BLaER1 (cell line): ENCODE measurements at regions not wholly inside any gene's neighbourhood (a gene's known extent, or its start where the extent isn't known, plus 50 kb on each side); places are given as distances from the start of the nearest gene placed in this dataset.

Experiments used
- H3K27ac ChIP-seq: shearing (Covaris generic); formaldehyde crosslinking; 2 replicates; pipeline ENCODE4 v1.8.1; 2022
- H3K27me3 ChIP-seq: shearing (Covaris generic); formaldehyde crosslinking; 2 replicates; pipeline ENCODE4 v1.8.1; 2022
- H3K36me3 ChIP-seq: shearing (Covaris generic); formaldehyde crosslinking; 2 replicates; pipeline ENCODE4 v1.8.1; 2022
- H3K4me1 ChIP-seq: shearing (Covaris generic); formaldehyde crosslinking; 2 replicates; pipeline ENCODE4 v1.8.1; 2022
- H3K4me2 ChIP-seq: shearing (Covaris generic); formaldehyde crosslinking; 2 replicates; pipeline ENCODE4 v1.8.1; 2022
- H3K4me3 ChIP-seq: shearing (Covaris generic); formaldehyde crosslinking; 2 replicates; pipeline ENCODE4 v1.8.1; 2022
- H3K9ac ChIP-seq: shearing (Covaris generic); formaldehyde crosslinking; 2 replicates; pipeline ENCODE4 v1.8.1; 2022
- H3K9me3 ChIP-seq: shearing (Covaris generic); formaldehyde crosslinking; 2 replicates; pipeline ENCODE4 v1.8.1; 2022
- H4K20me1 ChIP-seq: shearing (Covaris generic); formaldehyde crosslinking; 2 replicates; pipeline ENCODE4 v1.8.1; 2022
- Cebpa-rat ChIP-seq: shearing (Covaris generic); IDR thresholded peaks from 2 replicates; pipeline ENCODE4 v1.8.1; 2022

- Histone ChIP-seq H4K20me1 (no peaks in the 10 kb centered on the region), H3K9ac (no peak overlapping the region), H3K36me3 (no peaks in the 10 kb centered on the region), H3K27ac (no peak overlapping the region), H3K4me1 (no peaks in the 10 kb centered on the region), H3K27me3 (no peaks in the 10 kb centered on the region), H3K4me2 (no peak overlapping the region), H3K9me3 (no peaks in the 10 kb centered on the region), H3K4me3 (no peak overlapping the region)
- TF ChIP-seq Cebpa-rat: no peak
Measured at GRCh38 chr18:34083910-34084535, 140.7 kb downstream of the NOL4 start.

GRCh38 chr18:34077599-34077998 lies 147.1 kb downstream of the NOL4 start:
- Histone ChIP-seq H4K20me1 (no peaks in the 10 kb centered on the region), H3K4me3 (no peak overlapping the region), H3K27me3 (no peaks in the 10 kb centered on the region), H3K4me1 (no peaks in the 10 kb centered on the region), H3K27ac (no peak overlapping the region), H3K4me2 (no peak overlapping the region), H3K9me3 (no peaks in the 10 kb centered on the region), H3K36me3 (no peaks in the 10 kb centered on the region), H3K9ac (no peak overlapping the region)
- TF ChIP-seq Cebpa-rat: no peak

- Histone ChIP-seq H3K4me3 (no peak overlapping the region), H3K9me3 (no peaks in the 10 kb centered on the region), H4K20me1 (no peaks in the 10 kb centered on the region), H3K36me3 (no peaks in the 10 kb centered on the region), H3K27me3 (no peaks in the 10 kb centered on the region), H3K9ac (no peak overlapping the region), H3K4me2 (no peak overlapping the region), H3K27ac (no peak overlapping the region), H3K4me1 (no peaks in the 10 kb centered on the region)
- TF ChIP-seq Cebpa-rat: no peak
Measured at GRCh38 chr18:34075963-34076860, 148.5 kb downstream of the NOL4 start.

GRCh38 chr18:34061226-34061625 lies 163.5 kb downstream of the NOL4 start:
- no peak for TF ChIP-seq Cebpa-rat
- no peaks in the 10 kb centered on the region for H3K27me3 ChIP-seq
- H3K4me3 ChIP-seq: no peak overlapping the region
- H4K20me1 ChIP-seq: no peaks in the 10 kb centered on the region
- no peak overlapping the region for H3K4me2 ChIP-seq
- H3K4me1 ChIP-seq: no peaks in the 10 kb centered on the region
- no peaks in the 10 kb centered on the region for H3K36me3 ChIP-seq
- H3K27ac ChIP-seq: no peak overlapping the region
- H3K9ac ChIP-seq: no peak overlapping the region
- peaks cover 6% of the 10 kb centered on the region for H3K9me3 ChIP-seq

- Histone ChIP-seq H3K4me1 (no peaks in the 10 kb centered on the region), H3K27me3 (no peaks in the 10 kb centered on the region), H3K4me3 (no peak overlapping the region), H4K20me1 (no peaks in the 10 kb centered on the region), H3K9me3 (peaks cover 15% of the 10 kb centered on the region), H3K9ac (no peak overlapping the region), H3K36me3 (no peaks in the 10 kb centered on the region), H3K27ac (no peak overlapping the region), H3K4me2 (no peak overlapping the region)
- TF ChIP-seq Cebpa-rat: no peak
Measured at GRCh38 chr18:34055227-34055626, 169.5 kb downstream of the NOL4 start.

- H3K9me3 ChIP-seq: peaks cover 4% of the 10 kb centered on the region
- no peak overlapping the region for H3K4me2 ChIP-seq
- no peaks in the 10 kb centered on the region for H3K36me3 ChIP-seq
- no peak overlapping the region for H3K27ac ChIP-seq
- no peak for TF ChIP-seq Cebpa-rat
- no peak overlapping the region for H3K4me3 ChIP-seq
- no peaks in the 10 kb centered on the region for H4K20me1 ChIP-seq
- H3K4me1 ChIP-seq: no peaks in the 10 kb centered on the region
- H3K27me3 ChIP-seq: no peaks in the 10 kb centered on the region
- no peak overlapping the region for H3K9ac ChIP-seq
Measured at GRCh38 chr18:34050661-34051060, 174.1 kb downstream of the NOL4 start.

GRCh38 chr18:34049511-34049910 lies 175.2 kb downstream of the NOL4 start:
- no peak for TF ChIP-seq Cebpa-rat
- no peak overlapping the region for H3K4me3 ChIP-seq

GRCh38 chr18:34048423-34048822 lies 176.3 kb downstream of the NOL4 start:
- no peak overlapping the region for H3K27ac ChIP-seq

More at GRCh38 chr18:34049511-34049910, 175.2 kb downstream of the NOL4 start:
- H3K4me1 ChIP-seq: no peaks in the 10 kb centered on the region
- no peak overlapping the region for H3K4me2 ChIP-seq
- H3K9ac ChIP-seq: no peak overlapping the region
- H3K36me3 ChIP-seq: no peaks in the 10 kb centered on the region
- H3K9me3 ChIP-seq: no peaks in the 10 kb centered on the region
- no peaks in the 10 kb centered on the region for H3K27me3 ChIP-seq
- no peak overlapping the region for H3K27ac ChIP-seq
- no peaks in the 10 kb centered on the region for H4K20me1 ChIP-seq

GRCh38 chr18:34042423-34043146 lies 182.1 kb downstream of the NOL4 start:
- Histone ChIP-seq H3K9me3 (no peaks in the 10 kb centered on the region), H3K27ac (no peak overlapping the region), H4K20me1 (no peaks in the 10 kb centered on the region), H3K4me1 (peaks cover 9% of the 10 kb centered on the region; the same call in 1 of the 2 replicates), H3K27me3 (no peaks in the 10 kb centered on the region), H3K9ac (no peak overlapping the region), H3K4me2 (no peak overlapping the region), H3K36me3 (no peaks in the 10 kb centered on the region), H3K4me3 (no peak overlapping the region)
- TF ChIP-seq Cebpa-rat: no peak

More at GRCh38 chr18:34048423-34048822, 176.3 kb downstream of the NOL4 start:
- Histone ChIP-seq H3K4me3 (no peak overlapping the region), H3K4me2 (no peak overlapping the region), H3K9me3 (no peaks in the 10 kb centered on the region), H3K36me3 (no peaks in the 10 kb centered on the region), H4K20me1 (no peaks in the 10 kb centered on the region), H3K27me3 (no peaks in the 10 kb centered on the region), H3K4me1 (no peaks in the 10 kb centered on the region), H3K9ac (no peak overlapping the region)
- TF ChIP-seq Cebpa-rat: no peak
